GM21825 (cell line): ENCODE measurements at regions not wholly inside any gene's neighbourhood (a gene's known extent, or its start where the extent isn't known, plus 50 kb on each side); places are given as distances from the start of the nearest gene placed in this dataset.

Experiments used
- ATAC-seq: cut with Tn5 transposase; IDR thresholded peaks from one replicate; pipeline ENCODE4 v1.9.1; 2021; ENCODE audit warnings: mild to moderate bottlenecking, moderate library complexity; ENCODE audit not compliant: unreplicated experiment

- ATAC-seq: no peak
Observed at GRCh38 chr3:182527745-182528144, 265.6 kb upstream of the ATP11B start.

DNA sequence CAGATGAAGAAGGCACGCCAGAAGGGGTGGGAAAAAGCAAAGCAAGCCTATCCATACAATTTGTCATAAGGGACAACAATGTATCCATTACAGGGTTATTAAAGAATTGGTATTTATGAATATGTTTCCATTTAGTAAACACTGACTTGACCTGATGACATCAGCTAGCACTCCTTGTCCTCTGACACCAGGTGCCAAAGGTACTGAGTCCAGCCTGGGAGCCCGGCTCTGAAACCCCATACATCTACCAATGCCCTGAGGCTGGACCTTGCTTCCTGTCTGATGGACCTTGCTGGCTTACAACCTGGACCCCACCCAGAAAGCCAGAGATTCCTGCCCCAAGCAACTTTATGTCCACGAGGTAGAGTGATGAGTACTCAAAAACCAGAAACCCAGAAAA lies 263.0 kb upstream of the ATP11B start:
- no peak for ATAC-seq

- no peak for ATAC-seq
Observed at GRCh38 chr3:182533394-182533793, 259.9 kb upstream of the ATP11B start.

DNA sequence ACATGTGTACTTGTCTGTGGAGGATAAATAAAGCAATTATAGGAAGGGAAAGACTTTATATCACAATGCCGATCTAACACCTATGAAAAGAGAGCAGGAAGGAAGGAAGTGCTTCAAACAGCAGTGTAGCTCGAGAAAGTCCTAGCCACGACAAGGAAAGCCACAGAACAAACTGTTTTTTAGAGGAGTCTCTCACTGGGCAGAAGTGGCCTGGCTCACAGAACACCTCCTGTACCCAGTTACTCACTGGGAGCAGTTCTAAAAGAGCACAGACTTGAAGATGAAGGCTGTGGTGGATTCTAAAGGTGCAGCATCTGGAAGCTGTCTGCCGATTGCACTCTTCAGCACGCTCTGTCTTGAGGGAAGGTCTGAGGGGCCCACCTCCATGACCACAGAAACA lies 248.8 kb upstream of the ATP11B start:
- ATAC-seq: no peak

GRCh38 chr3:182562274-182562673 lies 231.0 kb upstream of the ATP11B start:
- no peak for ATAC-seq

GRCh38 chr3:182565916-182566796 lies 227.1 kb upstream of the ATP11B start:
- no peak for ATAC-seq

DNA sequence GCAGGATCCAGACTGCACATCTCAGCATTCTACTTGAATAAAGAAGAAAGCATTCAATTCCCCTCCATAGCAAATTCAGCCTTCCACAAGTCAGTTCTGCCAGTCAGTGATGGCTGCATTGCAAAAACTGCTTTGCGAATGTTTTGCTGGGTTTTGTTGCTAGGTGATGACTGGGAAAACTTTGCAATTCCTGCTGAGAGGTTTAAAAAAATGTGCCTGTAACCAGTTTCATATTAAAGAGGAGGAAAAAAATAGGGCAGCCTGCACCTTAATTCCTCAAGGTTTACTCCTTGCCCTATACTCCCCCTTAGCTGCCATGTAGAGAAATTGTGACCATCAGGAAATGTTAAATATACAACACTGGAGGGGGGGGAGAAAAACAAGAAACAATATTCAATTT lies 225.6 kb upstream of the ATP11B start:
- ATAC-seq: no peak

DNA sequence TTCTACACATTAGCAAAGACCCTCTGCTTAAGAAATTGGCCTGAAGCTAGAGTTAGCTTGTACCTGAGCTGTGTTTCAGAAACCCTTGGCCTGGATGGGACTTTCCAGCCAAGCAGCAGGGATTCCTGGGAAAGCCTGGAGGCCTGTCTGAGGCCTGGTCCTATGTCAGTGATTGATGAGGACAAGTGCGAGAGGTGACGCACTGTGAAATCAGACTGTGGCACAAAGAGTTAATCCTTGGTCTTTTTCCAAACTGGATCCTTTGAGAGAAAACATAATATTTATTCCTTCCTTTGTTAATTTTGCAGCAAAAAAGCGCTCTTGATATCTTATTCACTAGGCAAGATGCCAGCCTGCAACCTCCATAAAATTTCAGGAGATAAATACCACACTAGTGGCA lies 225.0 kb upstream of the ATP11B start:
- ATAC-seq: no peak

DNA sequence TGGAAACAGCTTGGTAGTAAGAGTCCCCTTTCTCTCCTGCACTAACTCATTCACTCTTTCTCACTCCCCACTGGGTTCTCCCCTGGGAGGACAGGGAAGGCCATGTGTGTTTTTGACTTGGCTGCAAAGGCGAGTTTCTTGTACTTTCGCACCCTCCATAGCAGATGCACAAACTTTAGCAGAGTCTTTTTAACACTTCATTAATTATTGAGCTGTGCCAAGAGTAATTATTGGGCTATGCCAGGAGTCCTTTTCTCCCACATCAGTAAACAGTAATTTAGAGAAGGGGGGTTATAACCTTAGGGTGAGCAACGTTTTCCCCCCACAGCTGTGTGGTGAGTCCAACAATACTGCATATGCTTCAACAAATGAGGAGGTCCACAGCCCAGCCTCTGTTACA lies 224.4 kb upstream of the ATP11B start:
- no peak for ATAC-seq

- ATAC-seq: no peak
Observed at GRCh38 chr3:182570946-182571594, 222.2 kb upstream of the ATP11B start.

- no peak for ATAC-seq
Observed at GRCh38 chr3:182575941-182576340, 217.4 kb upstream of the ATP11B start.

DNA sequence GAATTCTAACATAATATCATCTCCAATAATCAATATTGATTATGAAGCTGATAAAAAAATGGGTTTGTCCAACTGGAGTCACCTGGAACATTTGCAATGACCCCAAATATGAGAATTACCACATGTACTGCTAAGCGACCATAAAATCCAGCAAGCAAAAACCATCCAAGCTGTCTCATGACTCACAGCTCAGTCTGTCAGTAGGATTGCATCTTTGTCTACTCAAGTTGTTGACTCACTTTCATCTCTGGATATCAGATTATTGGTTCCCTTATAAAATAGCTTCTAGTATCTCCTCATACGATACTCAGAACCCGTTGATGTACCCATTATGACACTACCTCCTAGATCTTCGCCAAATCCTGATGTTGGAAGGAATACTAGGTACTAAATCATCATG lies 209.8 kb upstream of the ATP11B start:
- no peak for ATAC-seq

GRCh38 chr3:182585532-182586150 lies 207.7 kb upstream of the ATP11B start:
- no peak for ATAC-seq

GRCh38 chr3:182592747-182593146 lies 200.6 kb upstream of the ATP11B start:
- ATAC-seq: no peak

DNA sequence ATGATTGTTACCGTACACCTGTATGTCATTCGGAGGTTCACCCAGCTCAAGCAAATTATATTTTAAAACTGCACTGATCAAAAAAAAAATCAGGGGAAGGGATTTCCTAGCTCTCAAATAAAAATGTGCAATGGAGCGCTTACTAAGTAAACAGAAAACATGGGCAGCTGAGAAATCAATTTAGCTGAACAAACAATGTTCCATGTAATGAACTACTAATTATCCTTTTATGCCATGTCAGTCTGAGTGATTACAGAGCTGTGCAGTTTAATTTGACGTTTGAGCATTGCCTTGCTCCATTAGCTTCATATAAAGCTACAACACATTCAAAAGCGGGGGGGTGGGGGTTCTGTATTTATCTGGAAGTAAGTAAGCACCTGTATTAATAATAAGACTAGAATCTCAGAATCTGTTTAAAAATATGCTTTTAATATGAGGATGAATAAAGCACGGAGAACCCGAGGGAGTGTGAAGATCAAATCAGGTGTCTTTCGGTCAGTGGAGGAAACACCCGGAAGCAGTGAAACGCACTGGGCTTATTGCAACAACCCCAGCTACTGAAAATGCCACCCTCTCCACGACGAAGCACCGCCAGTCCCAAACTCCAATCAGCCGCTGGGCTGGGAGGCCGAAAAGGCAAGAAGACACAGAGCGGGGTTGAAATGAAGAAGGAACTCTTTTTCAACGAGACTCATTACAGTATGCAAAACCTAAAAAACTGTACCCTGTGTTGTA lies 196.5 kb upstream of the ATP11B start:
- ATAC-seq: no peak

- ATAC-seq: no peak
Observed at GRCh38 chr3:182597621-182598041, 195.7 kb upstream of the ATP11B start.

DNA sequence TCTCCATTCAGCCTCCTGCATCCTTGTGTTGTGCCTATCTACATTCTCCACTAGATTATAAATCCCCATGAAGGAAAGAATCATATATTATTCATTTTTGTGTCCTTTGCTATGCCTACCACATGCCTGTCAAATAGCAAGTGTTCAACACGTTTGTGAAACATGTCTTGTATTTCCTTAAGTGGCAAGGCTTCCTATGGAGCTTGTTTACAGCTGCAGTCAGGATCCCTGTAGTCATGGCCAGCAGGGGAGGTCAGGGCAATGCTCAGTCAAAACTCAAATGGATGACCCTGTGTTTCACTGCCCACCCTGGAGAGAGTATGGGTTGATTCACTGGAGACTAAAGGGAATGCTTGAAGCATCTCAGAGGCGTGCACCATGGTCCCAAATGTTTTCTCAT lies 191.7 kb upstream of the ATP11B start:
- ATAC-seq: no peak

GRCh38 chr3:182603501-182603900 lies 189.8 kb upstream of the ATP11B start:
- no peak for ATAC-seq

DNA sequence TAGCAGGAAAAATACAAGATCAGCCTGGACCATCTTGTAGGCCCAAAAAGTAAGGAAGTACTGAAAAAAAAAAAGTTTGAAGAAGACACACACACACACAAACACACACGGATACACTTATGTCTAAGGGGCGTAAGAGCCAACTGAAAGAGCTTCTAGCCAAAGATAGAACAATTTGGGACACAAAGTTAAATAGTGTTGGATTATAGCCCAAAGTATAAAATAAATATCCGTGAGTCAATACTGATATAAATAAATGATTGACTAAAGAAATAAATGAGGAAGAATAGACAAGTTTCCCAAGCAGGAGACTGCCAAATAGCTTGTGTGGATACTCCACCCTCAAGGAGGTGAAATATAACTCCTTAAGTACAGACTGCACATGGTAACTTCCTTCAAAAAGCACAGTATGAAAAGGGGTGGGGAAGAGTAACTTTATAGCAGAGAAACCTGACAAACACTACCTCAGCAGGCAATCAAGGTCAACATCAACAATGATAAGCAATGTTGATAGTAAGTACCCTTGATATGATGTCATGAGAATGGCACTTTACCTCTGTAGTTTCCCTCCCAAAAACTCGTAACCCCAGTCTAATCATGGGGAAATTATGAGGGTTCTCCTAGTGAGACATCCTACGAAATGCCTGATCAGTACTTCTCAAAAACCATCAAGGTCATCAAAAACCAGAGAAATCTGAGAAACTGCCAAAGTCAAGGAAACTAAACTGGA lies 187.3 kb upstream of the ATP11B start:
- no peak for ATAC-seq

DNA sequence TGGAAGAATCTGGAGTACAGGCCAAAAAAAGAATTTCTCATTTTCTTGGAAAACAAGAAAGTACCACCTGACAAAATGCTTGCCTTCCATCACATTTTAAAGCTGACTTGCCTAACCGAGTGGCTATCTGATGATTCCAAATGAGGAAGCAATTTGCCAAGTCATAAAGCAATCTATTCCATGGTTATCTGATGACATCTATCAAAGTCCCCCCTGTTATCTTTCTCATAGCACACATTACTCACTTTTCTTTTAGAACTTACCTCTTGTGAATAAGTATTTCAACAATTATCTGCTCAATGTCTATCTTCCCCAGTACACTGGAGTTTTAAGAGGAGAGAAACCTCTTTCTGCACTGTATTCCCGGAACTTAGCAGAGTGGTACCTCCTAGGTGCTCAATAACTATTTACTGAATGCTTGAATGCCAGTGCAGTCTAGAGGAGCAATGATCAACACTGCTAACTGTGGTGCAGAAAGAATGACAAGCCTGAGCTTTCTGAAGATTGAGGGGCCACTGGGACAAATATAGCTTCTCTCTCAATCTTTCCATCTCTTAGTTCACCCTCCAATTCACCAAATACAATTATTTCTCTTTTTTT lies 186.3 kb upstream of the ATP11B start:
- ATAC-seq: no peak
